ENCODE measurements at regions not wholly inside any gene's neighbourhood (a gene's known extent, or its start where the extent isn't known, plus 50 kb on each side); places are given as distances from the start of the nearest gene placed in this dataset.

DNA sequence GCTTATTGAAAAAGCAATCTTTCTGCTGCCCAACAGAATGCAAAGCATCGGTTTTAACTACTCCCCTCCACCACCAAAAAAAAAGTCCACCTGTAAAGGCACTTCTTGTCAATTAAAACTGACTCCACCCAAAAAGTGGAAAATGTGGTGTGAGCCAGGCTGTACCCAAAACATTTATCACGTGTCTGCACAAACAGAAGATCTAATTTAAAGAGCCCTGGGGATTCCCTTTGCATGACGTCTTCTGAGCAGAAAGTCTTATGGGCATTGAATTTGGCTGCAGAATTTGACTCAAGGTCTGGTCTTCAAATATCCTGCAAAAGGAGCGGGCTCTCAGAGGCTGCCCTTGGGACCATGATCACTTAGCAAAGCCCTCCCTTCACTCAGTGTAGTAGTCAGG, 358.3 kb upstream of the KLHL29 start:
- H3K36me3 ChIP-seq (ENCODE audit: control insufficient read depth in 2 of 2, insufficient read depth in 1 of 2, low read length in 2 of 2) = no peaks in the 10 kb centered on the region
- no peak overlapping the region for H3K27ac ChIP-seq (ENCODE audit: extremely low read depth, low read depth, low read length)
- ChIA-PET POLR2A (no interaction called here), CTCF (no interaction called here)
- no peaks in the 10 kb centered on the region for H3K4me1 ChIP-seq (ENCODE audit: control insufficient read depth, insufficient read depth, low read length)
- H3K9me3 ChIP-seq (ENCODE audit: control insufficient read depth, insufficient read depth, low read depth, low read length) = no peaks in the 10 kb centered on the region
- TF ChIP-seq HOXD13 (CRISPR knock-in tag; IDR thresholded peaks at IDR 0.05; ENCODE audit: borderline replicate concordance) = no peak
- TF ChIP-seq, protein P1, sequence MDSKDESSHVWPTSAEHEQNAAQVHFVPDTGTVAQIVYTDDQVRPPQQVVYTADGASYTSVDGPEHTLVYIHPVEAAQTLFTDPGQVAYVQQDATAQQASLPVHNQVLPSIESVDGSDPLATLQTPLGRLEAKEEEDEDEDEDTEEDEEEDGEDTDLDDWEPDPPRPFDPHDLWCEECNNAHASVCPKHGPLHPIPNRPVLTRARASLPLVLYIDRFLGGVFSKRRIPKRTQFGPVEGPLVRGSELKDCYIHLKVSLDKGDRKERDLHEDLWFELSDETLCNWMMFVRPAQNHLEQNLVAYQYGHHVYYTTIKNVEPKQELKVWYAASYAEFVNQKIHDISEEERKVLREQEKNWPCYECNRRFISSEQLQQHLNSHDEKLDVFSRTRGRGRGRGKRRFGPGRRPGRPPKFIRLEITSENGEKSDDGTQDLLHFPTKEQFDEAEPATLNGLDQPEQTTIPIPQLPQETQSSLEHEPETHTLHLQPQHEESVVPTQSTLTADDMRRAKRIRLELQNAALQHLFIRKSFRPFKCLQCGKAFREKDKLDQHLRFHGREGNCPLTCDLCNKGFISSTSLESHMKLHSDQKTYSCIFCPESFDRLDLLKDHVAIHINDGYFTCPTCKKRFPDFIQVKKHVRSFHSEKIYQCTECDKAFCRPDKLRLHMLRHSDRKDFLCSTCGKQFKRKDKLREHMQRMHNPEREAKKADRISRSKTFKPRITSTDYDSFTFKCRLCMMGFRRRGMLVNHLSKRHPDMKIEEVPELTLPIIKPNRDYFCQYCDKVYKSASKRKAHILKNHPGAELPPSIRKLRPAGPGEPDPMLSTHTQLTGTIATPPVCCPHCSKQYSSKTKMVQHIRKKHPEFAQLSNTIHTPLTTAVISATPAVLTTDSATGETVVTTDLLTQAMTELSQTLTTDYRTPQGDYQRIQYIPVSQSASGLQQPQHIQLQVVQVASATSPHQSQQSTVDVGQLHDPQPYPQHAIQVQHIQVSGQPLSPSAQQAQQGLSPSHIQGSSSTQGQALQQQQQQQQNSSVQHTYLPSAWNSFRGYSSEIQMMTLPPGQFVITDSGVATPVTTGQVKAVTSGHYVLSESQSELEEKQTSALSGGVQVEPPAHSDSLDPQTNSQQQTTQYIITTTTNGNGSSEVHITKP (tag by site-specific recombination; IDR thresholded peaks at IDR 0.05) = no peak
- TF ChIP-seq HOXC10 (CRISPR knock-in tag; IDR thresholded peaks at IDR 0.05) = no peak
- TF ChIP-seq, protein P2, sequence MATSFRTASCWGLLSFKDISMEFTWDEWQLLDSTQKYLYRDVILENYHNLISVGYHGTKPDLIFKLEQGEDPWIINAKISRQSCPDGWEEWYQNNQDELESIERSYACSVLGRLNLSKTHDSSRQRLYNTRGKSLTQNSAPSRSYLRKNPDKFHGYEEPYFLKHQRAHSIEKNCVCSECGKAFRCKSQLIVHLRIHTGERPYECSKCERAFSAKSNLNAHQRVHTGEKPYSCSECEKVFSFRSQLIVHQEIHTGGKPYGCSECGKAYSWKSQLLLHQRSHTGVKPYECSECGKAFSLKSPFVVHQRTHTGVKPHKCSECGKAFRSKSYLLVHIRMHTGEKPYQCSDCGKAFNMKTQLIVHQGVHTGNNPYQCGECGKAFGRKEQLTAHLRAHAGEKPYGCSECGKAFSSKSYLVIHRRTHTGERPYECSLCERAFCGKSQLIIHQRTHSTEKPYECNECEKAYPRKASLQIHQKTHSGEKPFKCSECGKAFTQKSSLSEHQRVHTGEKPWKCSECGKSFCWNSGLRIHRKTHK (tag by site-specific recombination; IDR thresholded peaks at IDR 0.05) = no peak
- no peak for TF ChIP-seq ZNF140 (tag by site-specific recombination; IDR thresholded peaks at IDR 0.05)
- H3K4me3 ChIP-seq (ENCODE audit: low read depth, low read length) = no peak overlapping the region

DNA sequence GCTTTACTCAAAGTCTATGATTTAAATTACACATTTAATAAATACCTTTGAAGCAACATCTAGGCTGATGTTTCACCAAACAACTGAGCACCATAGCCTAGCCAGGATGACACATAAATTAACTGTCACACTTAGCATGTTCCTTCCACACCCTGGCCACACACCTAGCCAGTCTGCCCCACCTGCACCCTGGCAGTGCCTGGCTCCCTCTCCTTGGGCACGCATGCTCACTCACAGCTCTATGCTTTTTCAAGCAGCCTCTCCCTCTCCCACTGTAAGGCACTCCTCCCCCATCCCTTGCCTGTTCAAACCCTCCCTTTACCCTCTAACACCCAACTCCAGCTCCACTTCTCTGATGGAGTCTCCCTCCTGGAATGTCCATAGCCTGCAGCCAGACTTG, 357.6 kb upstream of the KLHL29 start:
- H3K9me3 ChIP-seq (ENCODE audit: control insufficient read depth, insufficient read depth, low read depth, low read length) = no peaks in the 10 kb centered on the region
- CTCF ChIA-PET = no interaction called here
- H3K27ac ChIP-seq (ENCODE audit: extremely low read depth, low read depth, low read length) = no peak overlapping the region
- no peaks in the 10 kb centered on the region for H3K4me1 ChIP-seq (ENCODE audit: control insufficient read depth, insufficient read depth, low read length)
- H3K36me3 ChIP-seq (ENCODE audit: control insufficient read depth in 2 of 2, insufficient read depth in 1 of 2, low read length in 2 of 2) = no peaks in the 10 kb centered on the region
- TF ChIP-seq ZFP3 (tag by site-specific recombination; IDR thresholded peaks at IDR 0.05; ENCODE audit: low read depth) (no peak), ZXDB (tag by site-specific recombination; IDR thresholded peaks at IDR 0.05) (no peak), ZNF23 (tag by site-specific recombination; IDR thresholded peaks at IDR 0.05; ENCODE audit: borderline replicate concordance) (no peak), ZNF624 (tag by site-specific recombination; IDR thresholded peaks at IDR 0.05) (no peak), ZNF610 (tag by site-specific recombination; IDR thresholded peaks at IDR 0.05; ENCODE audit: borderline replicate concordance) (no peak), ZNF266 (tag by site-specific recombination; IDR thresholded peaks at IDR 0.05; ENCODE audit: low read depth) (no peak), ZFP41 (tag by site-specific recombination; IDR thresholded peaks at IDR 0.05; ENCODE audit: borderline replicate concordance) (no peak), ZNF529 (tag by site-specific recombination; IDR thresholded peaks at IDR 0.05; ENCODE audit: insufficient replicate concordance) (no peak), ZNF501 (tag by site-specific recombination; IDR thresholded peaks at IDR 0.05) (no peak), ZNF521 (tag by site-specific recombination; IDR thresholded peaks at IDR 0.05) (no peak), ZNF169 (tag by site-specific recombination; IDR thresholded peaks at IDR 0.05) (no peak), ZNF311 (tag by site-specific recombination; IDR thresholded peaks at IDR 0.05; ENCODE audit: borderline replicate concordance) (no peak), ZNF555 (tag by site-specific recombination; conservative IDR thresholded peaks at IDR 0.05) (no peak), ZNF184 (tag by site-specific recombination; IDR thresholded peaks at IDR 0.05) (no peak), ZNF660 (tag by site-specific recombination; IDR thresholded peaks at IDR 0.05) (no peak), HOXC10 (CRISPR knock-in tag; IDR thresholded peaks at IDR 0.05) (no peak)
- TF ChIP-seq, protein P3, sequence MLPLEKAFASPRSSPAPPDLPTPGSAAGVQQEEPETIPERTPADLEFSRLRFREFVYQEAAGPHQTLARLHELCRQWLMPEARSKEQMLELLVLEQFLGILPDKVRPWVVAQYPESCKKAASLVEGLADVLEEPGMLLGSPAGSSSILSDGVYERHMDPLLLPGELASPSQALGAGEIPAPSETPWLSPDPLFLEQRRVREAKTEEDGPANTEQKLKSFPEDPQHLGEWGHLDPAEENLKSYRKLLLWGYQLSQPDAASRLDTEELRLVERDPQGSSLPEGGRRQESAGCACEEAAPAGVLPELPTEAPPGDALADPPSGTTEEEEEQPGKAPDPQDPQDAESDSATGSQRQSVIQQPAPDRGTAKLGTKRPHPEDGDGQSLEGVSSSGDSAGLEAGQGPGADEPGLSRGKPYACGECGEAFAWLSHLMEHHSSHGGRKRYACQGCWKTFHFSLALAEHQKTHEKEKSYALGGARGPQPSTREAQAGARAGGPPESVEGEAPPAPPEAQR (tag by site-specific recombination; IDR thresholded peaks at IDR 0.05) = no peak
- TF ChIP-seq, protein P4, sequence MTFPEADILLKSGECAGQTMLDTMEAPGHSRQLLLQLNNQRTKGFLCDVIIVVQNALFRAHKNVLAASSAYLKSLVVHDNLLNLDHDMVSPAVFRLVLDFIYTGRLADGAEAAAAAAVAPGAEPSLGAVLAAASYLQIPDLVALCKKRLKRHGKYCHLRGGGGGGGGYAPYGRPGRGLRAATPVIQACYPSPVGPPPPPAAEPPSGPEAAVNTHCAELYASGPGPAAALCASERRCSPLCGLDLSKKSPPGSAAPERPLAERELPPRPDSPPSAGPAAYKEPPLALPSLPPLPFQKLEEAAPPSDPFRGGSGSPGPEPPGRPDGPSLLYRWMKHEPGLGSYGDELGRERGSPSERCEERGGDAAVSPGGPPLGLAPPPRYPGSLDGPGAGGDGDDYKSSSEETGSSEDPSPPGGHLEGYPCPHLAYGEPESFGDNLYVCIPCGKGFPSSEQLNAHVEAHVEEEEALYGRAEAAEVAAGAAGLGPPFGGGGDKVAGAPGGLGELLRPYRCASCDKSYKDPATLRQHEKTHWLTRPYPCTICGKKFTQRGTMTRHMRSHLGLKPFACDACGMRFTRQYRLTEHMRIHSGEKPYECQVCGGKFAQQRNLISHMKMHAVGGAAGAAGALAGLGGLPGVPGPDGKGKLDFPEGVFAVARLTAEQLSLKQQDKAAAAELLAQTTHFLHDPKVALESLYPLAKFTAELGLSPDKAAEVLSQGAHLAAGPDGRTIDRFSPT (tag by site-specific recombination; IDR thresholded peaks at IDR 0.05) = no peak
- TF ChIP-seq, protein P5, sequence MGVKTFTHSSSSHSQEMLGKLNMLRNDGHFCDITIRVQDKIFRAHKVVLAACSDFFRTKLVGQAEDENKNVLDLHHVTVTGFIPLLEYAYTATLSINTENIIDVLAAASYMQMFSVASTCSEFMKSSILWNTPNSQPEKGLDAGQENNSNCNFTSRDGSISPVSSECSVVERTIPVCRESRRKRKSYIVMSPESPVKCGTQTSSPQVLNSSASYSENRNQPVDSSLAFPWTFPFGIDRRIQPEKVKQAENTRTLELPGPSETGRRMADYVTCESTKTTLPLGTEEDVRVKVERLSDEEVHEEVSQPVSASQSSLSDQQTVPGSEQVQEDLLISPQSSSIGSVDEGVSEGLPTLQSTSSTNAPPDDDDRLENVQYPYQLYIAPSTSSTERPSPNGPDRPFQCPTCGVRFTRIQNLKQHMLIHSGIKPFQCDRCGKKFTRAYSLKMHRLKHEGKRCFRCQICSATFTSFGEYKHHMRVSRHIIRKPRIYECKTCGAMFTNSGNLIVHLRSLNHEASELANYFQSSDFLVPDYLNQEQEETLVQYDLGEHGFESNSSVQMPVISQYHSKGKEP (tag by site-specific recombination; IDR thresholded peaks at IDR 0.05) = no peak
- no peak overlapping the region for H3K4me3 ChIP-seq (ENCODE audit: low read depth, low read length)
- POLR2A ChIA-PET = no interaction called here

Measured in HEK293 (cell line).